ENCODE measurements at regions not wholly inside any gene's neighbourhood (a gene's known extent, or its start where the extent isn't known, plus 50 kb on each side); places are given as distances from the start of the nearest gene placed in this dataset.

GRCh38 chrY:15465880-15466279 is 941.6 kb downstream of the NLGN4Y start:
- TF ChIP-seq, protein P1, sequence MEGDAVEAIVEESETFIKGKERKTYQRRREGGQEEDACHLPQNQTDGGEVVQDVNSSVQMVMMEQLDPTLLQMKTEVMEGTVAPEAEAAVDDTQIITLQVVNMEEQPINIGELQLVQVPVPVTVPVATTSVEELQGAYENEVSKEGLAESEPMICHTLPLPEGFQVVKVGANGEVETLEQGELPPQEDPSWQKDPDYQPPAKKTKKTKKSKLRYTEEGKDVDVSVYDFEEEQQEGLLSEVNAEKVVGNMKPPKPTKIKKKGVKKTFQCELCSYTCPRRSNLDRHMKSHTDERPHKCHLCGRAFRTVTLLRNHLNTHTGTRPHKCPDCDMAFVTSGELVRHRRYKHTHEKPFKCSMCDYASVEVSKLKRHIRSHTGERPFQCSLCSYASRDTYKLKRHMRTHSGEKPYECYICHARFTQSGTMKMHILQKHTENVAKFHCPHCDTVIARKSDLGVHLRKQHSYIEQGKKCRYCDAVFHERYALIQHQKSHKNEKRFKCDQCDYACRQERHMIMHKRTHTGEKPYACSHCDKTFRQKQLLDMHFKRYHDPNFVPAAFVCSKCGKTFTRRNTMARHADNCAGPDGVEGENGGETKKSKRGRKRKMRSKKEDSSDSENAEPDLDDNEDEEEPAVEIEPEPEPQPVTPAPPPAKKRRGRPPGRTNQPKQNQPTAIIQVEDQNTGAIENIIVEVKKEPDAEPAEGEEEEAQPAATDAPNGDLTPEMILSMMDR (conservative IDR thresholded peaks at IDR 0.05 in 1 of 2, IDR thresholded peaks at IDR 0.05 in 1 of 2; ENCODE audit: low read depth in 1 of 2, low read length in 2 of 2) = no peak
- TF ChIP-seq EZH2 (IDR thresholded peaks at IDR 0.05; ENCODE audit: low read length, missing control alignments) = no peak
